IMR-90 (cell line): ENCODE measurements at regions not wholly inside any gene's neighbourhood (a gene's known extent, or its start where the extent isn't known, plus 50 kb on each side); places are given as distances from the start of the nearest gene placed in this dataset.
A peak's percentile ranks its signal among the peaks of the same experiment; 100 is the strongest.

ENCODE experiments used
- ATAC-seq: fragments of 200-7000 bp; cut with Tn5 transposase; 2 replicates; pipeline ENCODE4 v1.9.1; 2020; ENCODE audit warnings: low read depth, mild to moderate bottlenecking, moderate library complexity
- BruUV-seq: library from RNA; stranded (reverse); fragments of 400-500 nt; replicated peaks from 2 replicates; lab custom pipeline; 2021; lab: Mats Ljungman, UMichigan
- CTCF ChIA-PET: fragments of 300-600 bp; formaldehyde crosslinking; extraction: SDS; loops from one replicate; lab custom pipeline; 2021; ENCODE audit warnings: antibody characterized with exemption; lab: Yijun Ruan, JAX
- POLR2A ChIA-PET: fragments of 300-600 bp; sonication (Branson Sonifier 250); formaldehyde crosslinking; loops from one replicate; lab custom pipeline; 2022; ENCODE audit warnings: antibody characterized with exemption; ENCODE audit not compliant: unreplicated experiment; lab: Charles Lee
- DNase-seq: peaks from one replicate; pipeline ENCODE4 v3.0.0; 2013
- H2AFZ ChIP-seq: replicated peaks from 2 replicates; pipeline ENCODE3; 2013; ENCODE audit warnings: low read length, mild to moderate bottlenecking; ENCODE audit not compliant: poor library complexity
- H2AK5ac ChIP-seq: 2 replicates; pipeline ENCODE4 v1.6.1; 2013; ENCODE audit warnings: low read depth, low read length, inconsistent platforms
- H2AK9ac ChIP-seq: replicated peaks from 2 replicates; pipeline ENCODE3; 2013; ENCODE audit warnings: mild to moderate bottlenecking, low read depth, low read length, moderate library complexity; ENCODE audit not compliant: poor library complexity
- H2BK120ac ChIP-seq: 2 replicates; pipeline ENCODE4 v1.6.1; 2013; ENCODE audit warnings: low read depth, low read length, inconsistent platforms
- H2BK15ac ChIP-seq: 3 replicates; pipeline ENCODE4 v1.6.1; 2013; ENCODE audit warnings: low read depth, low read length, inconsistent platforms
- H2BK20ac ChIP-seq: 2 replicates; pipeline ENCODE4 v1.6.1; 2013; ENCODE audit warnings: low read depth, mild to moderate bottlenecking, inconsistent platforms, low read length, moderate library complexity
- H2BK5ac ChIP-seq: 2 replicates; pipeline ENCODE4 v1.6.1; 2013; ENCODE audit warnings: mild to moderate bottlenecking, low read depth, low read length, inconsistent platforms; ENCODE audit not compliant: poor library complexity, severe bottlenecking
- H3K14ac ChIP-seq: replicated peaks from 2 replicates; pipeline ENCODE4 v1.6.1; 2013; ENCODE audit warnings: low read depth, low read length, inconsistent platforms
- H3K18ac ChIP-seq: 2 replicates; pipeline ENCODE4 v1.6.1; 2013; ENCODE audit warnings: low read depth, low read length, control low read depth
- H3K23ac ChIP-seq: 2 replicates; pipeline ENCODE4 v1.6.1; 2013; ENCODE audit warnings: low read depth, low read length, inconsistent platforms
- H3K27ac ChIP-seq: 2 replicates; pipeline ENCODE4 v1.5.1; 2013; ENCODE audit warnings: mild to moderate bottlenecking, control low read depth, low read length; ENCODE audit not compliant: insufficient read depth
- H3K27me3 ChIP-seq: 2 replicates; pipeline ENCODE4 v1.6.1; 2013; ENCODE audit warnings: low read length; ENCODE audit not compliant: control insufficient read depth, insufficient read depth
- H3K36me3 ChIP-seq: 2 replicates; pipeline ENCODE4 v1.6.1; 2013; ENCODE audit warnings: low read length, mixed read lengths; ENCODE audit not compliant: control insufficient read depth, insufficient read depth
- H3K4ac ChIP-seq: 2 replicates; pipeline ENCODE4 v1.6.1; 2013; ENCODE audit warnings: low read depth, low read length, inconsistent platforms
- H3K4me1 ChIP-seq: 2 replicates; pipeline ENCODE4 v1.6.1; 2013; ENCODE audit warnings: low read length, mixed read lengths; ENCODE audit not compliant: control insufficient read depth, insufficient read depth
- H3K4me2 ChIP-seq: 2 replicates; pipeline ENCODE4 v1.6.1; 2013; ENCODE audit warnings: low read depth, mild to moderate bottlenecking, control low read depth, low read length, moderate library complexity
- H3K4me3 ChIP-seq: 2 replicates; pipeline ENCODE4 v1.5.1; 2013; ENCODE audit warnings: low read depth, mild to moderate bottlenecking, control low read depth, low read length, moderate library complexity; ENCODE audit not compliant: insufficient read depth
- H3K56ac ChIP-seq: 2 replicates; pipeline ENCODE4 v1.6.1; 2013; ENCODE audit warnings: low read length, inconsistent platforms; ENCODE audit not compliant: insufficient read depth; ENCODE audit errors: extremely low read depth
- H3K79me1 ChIP-seq, 2 experiments: 2 replicates each; pipeline ENCODE4 v1.6.1; 2013; ENCODE audit warnings: low read length in 2 of 2, inconsistent platforms in 1 of 2, low read depth in 1 of 2
- H3K9ac ChIP-seq: 2 replicates; pipeline ENCODE4 v1.6.1; 2013; ENCODE audit warnings: low read depth, low read length, control low read depth
- H3K9me1 ChIP-seq: 2 replicates; pipeline ENCODE4 v1.6.1; 2013; ENCODE audit warnings: low read length, inconsistent platforms; ENCODE audit not compliant: insufficient read depth
- H3K9me3 ChIP-seq: 2 replicates; pipeline ENCODE4 v1.6.1; 2013; ENCODE audit warnings: low read length; ENCODE audit not compliant: control insufficient read depth, insufficient read depth
- H4K20me1 ChIP-seq: 2 replicates; pipeline ENCODE4 v1.6.1; 2013; ENCODE audit warnings: low read length, inconsistent platforms; ENCODE audit not compliant: insufficient read depth
- H4K5ac ChIP-seq: 2 replicates; pipeline ENCODE4 v1.6.1; 2013; ENCODE audit warnings: mild to moderate bottlenecking, low read depth, low read length, control low read depth
- H4K8ac ChIP-seq, 2 experiments: 2 replicates each; pipeline ENCODE4 v1.6.1; 2013; ENCODE audit warnings: low read depth in 2 of 2, low read length in 2 of 2, control low read depth in 1 of 2, inconsistent platforms in 1 of 2
- H4K91ac ChIP-seq: 2 replicates; pipeline ENCODE4 v1.6.1; 2013; ENCODE audit warnings: low read depth, low read length, inconsistent platforms; ENCODE audit not compliant: insufficient read depth
- BHLHE40 ChIP-seq: fragments of 150-350 bp; IDR thresholded peaks from 2 replicates; pipeline ENCODE4 v1.6.1; 2016; ENCODE audit warnings: mild to moderate bottlenecking, low read depth, low read length
- CEBPB ChIP-seq: IDR thresholded peaks from 2 replicates; pipeline ENCODE4 v1.6.1; 2012; ENCODE audit warnings: low read depth, low read length, improper control_type of control experiment
- CHD1 ChIP-seq: IDR thresholded peaks from 2 replicates; pipeline ENCODE4 v1.6.1; 2012; ENCODE audit warnings: low read depth, low read length, improper control_type of control experiment
- MAFK ChIP-seq: IDR thresholded peaks from 2 replicates; pipeline ENCODE4 v1.6.1; 2012; ENCODE audit warnings: low read depth, low read length, improper control_type of control experiment
- MAZ ChIP-seq: IDR thresholded peaks from 2 replicates; pipeline ENCODE4 v1.6.1; 2012; ENCODE audit warnings: low read depth, mild to moderate bottlenecking, low read length, improper control_type of control experiment, moderate library complexity, borderline replicate concordance
- MXI1 ChIP-seq: IDR thresholded peaks from 2 replicates; pipeline ENCODE4 v1.6.1; 2012; ENCODE audit warnings: low read depth, mild to moderate bottlenecking, low read length, moderate library complexity, borderline replicate concordance
- NFE2L2 ChIP-seq: fragments of 150-350 bp; IDR thresholded peaks from 2 replicates; pipeline ENCODE4 v1.6.1; 2016; ENCODE audit warnings: low read depth, mild to moderate bottlenecking, low read length
- POLR2A ChIP-seq: IDR thresholded peaks from 2 replicates; pipeline ENCODE4 v1.6.1; 2012; ENCODE audit warnings: mild to moderate bottlenecking, low read depth, low read length
- RAD21 ChIP-seq: IDR thresholded peaks from 2 replicates; pipeline ENCODE4 v1.6.1; 2012; ENCODE audit warnings: low read length, improper control_type of control experiment
- RCOR1 ChIP-seq: IDR thresholded peaks from 2 replicates; pipeline ENCODE4 v1.6.1; 2012; ENCODE audit warnings: mild to moderate bottlenecking, low read length, improper control_type of control experiment; ENCODE audit not compliant: insufficient replicate concordance
- RFX5 ChIP-seq: IDR thresholded peaks from 2 replicates; pipeline ENCODE4 v1.8.0; 2012; ENCODE audit warnings: low read depth, mild to moderate bottlenecking, low read length, moderate library complexity
- SMC3 ChIP-seq: fragments of 150-350 bp; IDR thresholded peaks from 2 replicates; pipeline ENCODE4 v1.6.1; 2016; ENCODE audit warnings: low read depth, mild to moderate bottlenecking, antibody characterized with exemption, low read length, moderate library complexity
- WGBS, 2 experiments: methylation state at CpG; one replicate each; pipeline versions ENCODE4 v1.1.5 to v1.1.7; 2013; ENCODE audit warnings: missing lambda C conversion rate in 2 of 2; ENCODE audit not compliant: insufficient read length in 1 of 2; ENCODE audit errors: extremely low coverage in 2 of 2; 5-methylcytosine and 5-hydroxymethylcytosine counted together
- dilution Hi-C: fragments of 300-500 bp; cut with HindIII; formaldehyde crosslinking; loops from one replicate; pipeline ENCODE4 v1.14.3; 2018; ENCODE audit warnings: low sequenced_read_pairs; ENCODE audit not compliant: unreplicated experiment
- in situ Hi-C: fragments of 300-500 bp; cut with MboI; formaldehyde crosslinking; loops from 3 replicates; pipeline ENCODE4 v1.14.3; 2019; ENCODE audit warnings: low sequenced_read_pairs, inconsistent platforms, mixed read lengths
- intact Hi-C: fragments of 100-400 bp; cut with micrococcal nuclease; formaldehyde crosslinking; loops from 2 replicates; pipeline ENCODE4 v1.10.0; 2022
- TF ChIP-seq, protein P1 (sequence below): conservative IDR thresholded peaks from 2 replicates; pipeline ENCODE4 v1.5.1; 2012; ENCODE audit warnings: mild to moderate bottlenecking, low read depth, low read length, improper control_type of control experiment
- TF ChIP-seq, protein P2 (sequence below): fragments of 150-350 bp; IDR thresholded peaks from 2 replicates; pipeline ENCODE4 v1.6.1; 2016; ENCODE audit warnings: low read depth, mild to moderate bottlenecking, low read length, moderate library complexity, borderline replicate concordance

DNA sequence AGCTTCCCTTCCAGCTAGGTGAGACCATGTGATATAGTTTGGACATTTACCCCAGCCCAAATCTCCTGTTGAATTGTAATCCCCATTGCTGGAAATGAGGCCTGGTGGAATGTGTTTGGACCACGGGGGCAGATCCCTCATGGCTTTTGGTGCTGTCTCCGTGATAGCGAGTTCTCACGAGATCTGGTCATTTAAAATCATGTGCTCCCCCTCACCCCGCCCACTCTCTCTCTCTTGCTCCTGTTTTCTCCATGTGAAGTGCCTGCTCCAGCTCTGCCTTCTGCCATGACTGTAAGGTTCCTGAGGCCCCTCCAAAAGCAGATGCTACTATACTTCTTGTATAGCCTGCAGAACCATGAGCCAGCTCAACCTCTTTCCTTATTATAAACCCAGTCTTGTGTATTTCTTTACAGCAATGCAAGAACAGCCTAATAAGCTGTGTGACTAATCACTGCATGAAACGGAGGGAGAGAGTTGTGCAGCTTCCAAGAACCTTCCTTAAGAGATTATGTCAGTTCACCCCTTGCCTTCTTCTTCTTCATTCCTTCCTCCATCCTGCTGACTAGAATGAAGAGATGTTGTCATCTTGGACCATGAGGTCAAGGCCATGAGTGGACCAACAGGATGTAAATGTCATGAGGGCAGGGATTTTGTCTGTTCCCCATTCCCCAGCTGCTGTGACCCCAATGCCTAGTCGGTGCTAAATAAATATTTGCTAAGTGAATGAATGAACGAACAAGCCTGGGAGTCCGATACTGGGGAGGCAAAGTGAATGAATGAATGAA is 91.0 kb downstream of the CPN2 start:
- Histone ChIP-seq H3K9me1 (no peaks in the 10 kb centered on the region), H2BK20ac (no peak overlapping the region), H4K8ac (no peak overlapping the region), H3K18ac (no peak overlapping the region), H3K4ac (no peak overlapping the region), H3K4me1 (peaks cover under 1% of the 10 kb centered on the region; the same call in 1 of the 2 replicates), H3K79me1 (no peaks in the 10 kb centered on the region), H2BK5ac (no peak overlapping the region), H3K23ac (no peak overlapping the region), H4K20me1 (no peaks in the 10 kb centered on the region), H3K9ac (no peak overlapping the region), H4K91ac (no peak overlapping the region), H4K5ac (no peak overlapping the region), H3K14ac (no peak overlapping the region), H3K56ac (no peak overlapping the region), H3K4me3 (no peak overlapping the region), H3K9me3 (peaks cover 2% of the 10 kb centered on the region; the same call in 1 of the 2 replicates), H2BK120ac (no peak overlapping the region), H2AK5ac (no peak overlapping the region), H3K36me3 (no peaks in the 10 kb centered on the region), H3K4me2 (no peak overlapping the region), H3K27me3 (peaks cover 21% of the 10 kb centered on the region), H2AK9ac (no peak overlapping the region), H3K27ac (no peak overlapping the region), H2AFZ (no peak overlapping the region), H2BK15ac (no peak overlapping the region)
- dilution Hi-C loops: no loop called here
- DNase-seq: peak; percentile 52
- no TSS peak for BruUV-seq
- ChIA-PET CTCF (no interaction called here), POLR2A (no interaction called here)
- 73% methylated on average over 5 of the region's 9 CpGs; no CpG with 5 or more reads in 1 of the 2 experiments for WGBS, 2 experiments
- TF ChIP-seq MAZ (no peak), SMC3 (no peak), RAD21 (no peak), MXI1 (no peak), RCOR1 (no peak), NFE2L2 (no peak), CEBPB (no peak), POLR2A (no peak), CHD1 (no peak), BHLHE40 (no peak), MAFK (no peak), RFX5 (no peak)
- TF ChIP-seq, protein P1, sequence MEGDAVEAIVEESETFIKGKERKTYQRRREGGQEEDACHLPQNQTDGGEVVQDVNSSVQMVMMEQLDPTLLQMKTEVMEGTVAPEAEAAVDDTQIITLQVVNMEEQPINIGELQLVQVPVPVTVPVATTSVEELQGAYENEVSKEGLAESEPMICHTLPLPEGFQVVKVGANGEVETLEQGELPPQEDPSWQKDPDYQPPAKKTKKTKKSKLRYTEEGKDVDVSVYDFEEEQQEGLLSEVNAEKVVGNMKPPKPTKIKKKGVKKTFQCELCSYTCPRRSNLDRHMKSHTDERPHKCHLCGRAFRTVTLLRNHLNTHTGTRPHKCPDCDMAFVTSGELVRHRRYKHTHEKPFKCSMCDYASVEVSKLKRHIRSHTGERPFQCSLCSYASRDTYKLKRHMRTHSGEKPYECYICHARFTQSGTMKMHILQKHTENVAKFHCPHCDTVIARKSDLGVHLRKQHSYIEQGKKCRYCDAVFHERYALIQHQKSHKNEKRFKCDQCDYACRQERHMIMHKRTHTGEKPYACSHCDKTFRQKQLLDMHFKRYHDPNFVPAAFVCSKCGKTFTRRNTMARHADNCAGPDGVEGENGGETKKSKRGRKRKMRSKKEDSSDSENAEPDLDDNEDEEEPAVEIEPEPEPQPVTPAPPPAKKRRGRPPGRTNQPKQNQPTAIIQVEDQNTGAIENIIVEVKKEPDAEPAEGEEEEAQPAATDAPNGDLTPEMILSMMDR: no peak
- TF ChIP-seq, protein P2, sequence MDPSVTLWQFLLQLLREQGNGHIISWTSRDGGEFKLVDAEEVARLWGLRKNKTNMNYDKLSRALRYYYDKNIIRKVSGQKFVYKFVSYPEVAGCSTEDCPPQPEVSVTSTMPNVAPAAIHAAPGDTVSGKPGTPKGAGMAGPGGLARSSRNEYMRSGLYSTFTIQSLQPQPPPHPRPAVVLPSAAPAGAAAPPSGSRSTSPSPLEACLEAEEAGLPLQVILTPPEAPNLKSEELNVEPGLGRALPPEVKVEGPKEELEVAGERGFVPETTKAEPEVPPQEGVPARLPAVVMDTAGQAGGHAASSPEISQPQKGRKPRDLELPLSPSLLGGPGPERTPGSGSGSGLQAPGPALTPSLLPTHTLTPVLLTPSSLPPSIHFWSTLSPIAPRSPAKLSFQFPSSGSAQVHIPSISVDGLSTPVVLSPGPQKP: no peak
- in situ Hi-C loops: no loop called here
- peak; percentile 60 for ATAC-seq
- intact Hi-C loops: no loop called here
